Panc1 (cell line): ENCODE measurements at regions not wholly inside any gene's neighbourhood (a gene's known extent, or its start where the extent isn't known, plus 50 kb on each side); places are given as distances from the start of the nearest gene placed in this dataset.

Source experiments
- ATAC-seq: fragments of 200-7000 bp; cut with Tn5 transposase; 2 replicates; pipeline ENCODE4 v1.9.1; 2020; ENCODE audit warnings: mild to moderate bottlenecking, moderate library complexity
- BruUV-seq: library from RNA; stranded (reverse); fragments of 400-500 nt; replicated peaks from 2 replicates; lab custom pipeline; 2021; lab: Mats Ljungman, UMichigan
- CTCF ChIA-PET: fragments of 300-600 bp; sonication (Branson Sonifier 250); formaldehyde crosslinking; loops from one replicate; lab custom pipeline; 2022; ENCODE audit warnings: antibody characterized with exemption; lab: Charles Lee
- POLR2A ChIA-PET: fragments of 300-600 bp; sonication (Branson Sonifier 250); formaldehyde crosslinking; loops from one replicate; lab custom pipeline; 2022; ENCODE audit warnings: antibody characterized with exemption; lab: Charles Lee
- DNase-seq: peaks from one replicate; pipeline ENCODE4 v3.0.0-alpha.2; 2010; ENCODE audit warnings: low read depth, low spot score
- H3K27ac ChIP-seq: 2 replicates; pipeline ENCODE4 v1.5.1; 2011; ENCODE audit warnings: mild to moderate bottlenecking, low read length, inconsistent platforms
- H3K27me3 ChIP-seq: fragments of 200-500 bp; sonication (Bioruptor generic); 2 replicates; pipeline ENCODE4 v1.6.0; 2014; ENCODE audit warnings: low read length, inconsistent platforms; ENCODE audit not compliant: control insufficient read depth, insufficient read depth
- H3K36me3 ChIP-seq: fragments of 200-500 bp; sonication (Bioruptor generic); 2 replicates; pipeline ENCODE4 v1.5.1; 2014; ENCODE audit warnings: inconsistent platforms, mild to moderate bottlenecking, low read length, moderate library complexity; ENCODE audit not compliant: control insufficient read depth, insufficient read depth
- H3K4me1 ChIP-seq: 2 replicates; pipeline ENCODE4 v1.5.1; 2011; ENCODE audit warnings: inconsistent platforms, mild to moderate bottlenecking, low read length, moderate library complexity; ENCODE audit not compliant: control insufficient read depth, insufficient read depth
- H3K4me3 ChIP-seq, 2 experiments: 2 replicates each; pipeline ENCODE4 v1.5.1; 2011 to 2012; ENCODE audit warnings: low read depth in 2 of 2, low read length in 2 of 2, mild to moderate bottlenecking in 2 of 2, inconsistent platforms in 1 of 2, moderate library complexity in 1 of 2
- H3K9me3 ChIP-seq: fragments of 200-500 bp; sonication (Bioruptor generic); 2 replicates; pipeline ENCODE4 v1.5.1; 2014; ENCODE audit warnings: low read depth, mild to moderate bottlenecking, inconsistent platforms, low read length, moderate library complexity; ENCODE audit not compliant: control insufficient read depth, insufficient read depth
- CTCF ChIP-seq: fragments of 450-650 bp; IDR thresholded peaks from 2 replicates; pipeline ENCODE4 v1.5.1; 2017; ENCODE audit warnings: mild to moderate bottlenecking
- POLR2AphosphoS5 ChIP-seq: IDR thresholded peaks from 2 replicates; pipeline ENCODE4 v1.6.1; 2012; ENCODE audit warnings: mild to moderate bottlenecking, low read depth, low read length, moderate library complexity
- REST ChIP-seq, 2 experiments: IDR thresholded peaks; 2 replicates each; pipeline ENCODE4 v1.6.1; 2011 to 2012; ENCODE audit warnings: low read depth in 2 of 2, control low read depth in 1 of 2, low read length in 1 of 2, mild to moderate bottlenecking in 1 of 2, moderate library complexity in 1 of 2; ENCODE audit not compliant: insufficient read depth in 1 of 2
- SIN3A ChIP-seq: IDR thresholded peaks from 2 replicates; pipeline ENCODE4 v1.6.1; 2012; ENCODE audit warnings: low read depth, mild to moderate bottlenecking, low read length, moderate library complexity, borderline replicate concordance; ENCODE audit not compliant: insufficient read depth
- TCF7L2 ChIP-seq: IDR thresholded peaks from 2 replicates; pipeline ENCODE4 v1.6.1; 2011; ENCODE audit warnings: mild to moderate bottlenecking, low read depth, low read length, inconsistent platforms
- in situ Hi-C: cut with HindIII; loops from 2 replicates; pipeline ENCODE4 v1.10.0; 2016; ENCODE audit warnings: low sequenced_read_pairs, low pct_unique_long_range_greater_than_20kb
- intact Hi-C: fragments of 100-400 bp; cut with micrococcal nuclease; formaldehyde crosslinking; loops from one replicate; pipeline ENCODE4 v1.10.0; 2022; ENCODE audit not compliant: unreplicated experiment

- H3K4me1 ChIP-seq = no peaks in the 10 kb centered on the region
- H3K4me3 ChIP-seq = no peak overlapping the region
- no peaks in the 10 kb centered on the region for H3K27me3 ChIP-seq
- no peaks in the 10 kb centered on the region for H3K9me3 ChIP-seq
- H3K27ac ChIP-seq = no peak overlapping the region
- no TSS peak for BruUV-seq
- intact Hi-C loops (no loop called here), in situ Hi-C loops (no loop called here)
- ATAC-seq (no peak), DNase-seq (no peak)
- CTCF ChIA-PET = no interaction called here
- H3K36me3 ChIP-seq = no peaks in the 10 kb centered on the region
- POLR2A ChIA-PET = no interaction called here
- no peak for TF ChIP-seq SIN3A
- no peak for TF ChIP-seq CTCF
- no peak for TF ChIP-seq POLR2AphosphoS5
Measured at GRCh38 chrX:39682778-39683177, 415.0 kb downstream of the BCOR start.

GRCh38 chrX:39688219-39688575 is 409.6 kb downstream of the BCOR start:
- Histone ChIP-seq H3K36me3 (no peaks in the 10 kb centered on the region), H3K27ac (no peak overlapping the region), H3K9me3 (no peaks in the 10 kb centered on the region), H3K4me3 (peak overlapping the region in 1 of 2 experiments; percentile 33; a peak in 2 of 4 replicates), H3K4me1 (no peaks in the 10 kb centered on the region), H3K27me3 (no peaks in the 10 kb centered on the region)
- in situ Hi-C loops (no loop called here), intact Hi-C loops (no loop called here)
- BruUV-seq = no TSS peak
- TF ChIP-seq REST (IDR thresholded peaks at IDR 0.05; ENCODE audit: insufficient read depth in 1 of 2, low read depth in 2 of 2, low read length in 1 of 2) = no peak
- TF ChIP-seq SIN3A = no peak
- TF ChIP-seq TCF7L2 = no peak
- TF ChIP-seq CTCF = no peak
- TF ChIP-seq POLR2AphosphoS5 = no peak
- ChIA-PET POLR2A (no interaction called here), CTCF (no interaction called here)
- ATAC-seq (no peak), DNase-seq (no peak)
